C4-2B (cell line): ENCODE measurements at regions not wholly inside any gene's neighbourhood (a gene's known extent, or its start where the extent isn't known, plus 50 kb on each side); places are given as distances from the start of the nearest gene placed in this dataset.

ENCODE experiments used
- ZFX ChIP-seq: fragments of 450-650 bp; IDR thresholded peaks from 2 replicates; pipeline ENCODE4 v1.6.1; 2017
- TF ChIP-seq, protein P1 (sequence below): fragments of 450-650 bp; conservative IDR thresholded peaks from 2 replicates; pipeline ENCODE4 v1.5.1; 2017; ENCODE audit warnings: mild to moderate bottlenecking

- TF ChIP-seq, protein P1, sequence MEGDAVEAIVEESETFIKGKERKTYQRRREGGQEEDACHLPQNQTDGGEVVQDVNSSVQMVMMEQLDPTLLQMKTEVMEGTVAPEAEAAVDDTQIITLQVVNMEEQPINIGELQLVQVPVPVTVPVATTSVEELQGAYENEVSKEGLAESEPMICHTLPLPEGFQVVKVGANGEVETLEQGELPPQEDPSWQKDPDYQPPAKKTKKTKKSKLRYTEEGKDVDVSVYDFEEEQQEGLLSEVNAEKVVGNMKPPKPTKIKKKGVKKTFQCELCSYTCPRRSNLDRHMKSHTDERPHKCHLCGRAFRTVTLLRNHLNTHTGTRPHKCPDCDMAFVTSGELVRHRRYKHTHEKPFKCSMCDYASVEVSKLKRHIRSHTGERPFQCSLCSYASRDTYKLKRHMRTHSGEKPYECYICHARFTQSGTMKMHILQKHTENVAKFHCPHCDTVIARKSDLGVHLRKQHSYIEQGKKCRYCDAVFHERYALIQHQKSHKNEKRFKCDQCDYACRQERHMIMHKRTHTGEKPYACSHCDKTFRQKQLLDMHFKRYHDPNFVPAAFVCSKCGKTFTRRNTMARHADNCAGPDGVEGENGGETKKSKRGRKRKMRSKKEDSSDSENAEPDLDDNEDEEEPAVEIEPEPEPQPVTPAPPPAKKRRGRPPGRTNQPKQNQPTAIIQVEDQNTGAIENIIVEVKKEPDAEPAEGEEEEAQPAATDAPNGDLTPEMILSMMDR, result no peak
- no peak for TF ChIP-seq ZFX
Observed at GRCh38 chr18:40250236-40250635, 1704.8 kb upstream of the PIK3C3 start.
